ENCODE measurements at regions not wholly inside any gene's neighbourhood (a gene's known extent, or its start where the extent isn't known, plus 50 kb on each side); places are given as distances from the start of the nearest gene placed in this dataset.

DNA sequence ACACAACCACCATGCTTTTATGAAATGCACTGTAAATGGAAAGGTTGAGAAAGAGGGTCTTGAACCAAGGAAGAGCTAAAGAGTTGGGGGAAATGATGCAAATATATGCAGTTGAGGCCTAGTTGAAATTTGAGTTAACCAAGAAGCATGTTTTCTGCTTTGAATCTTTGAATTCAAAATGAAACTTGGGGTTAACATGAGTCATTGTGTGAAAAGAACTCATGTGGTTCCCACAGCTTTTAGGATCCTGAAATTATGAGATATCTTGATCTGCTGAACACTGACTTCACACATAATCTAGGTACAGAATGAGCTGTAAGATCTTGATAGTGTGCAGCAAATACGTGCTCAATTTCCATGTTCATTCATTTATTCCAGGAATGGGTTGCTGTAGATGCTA is 422.9 kb upstream of the TRIB2 start:
- DNase-seq (ENCODE audit: low spot score in 2 of 2) (no peak), FAIRE-seq (no peak)

GRCh38 chr2:12295856-12296519 is 420.7 kb upstream of the TRIB2 start:
- no peak for FAIRE-seq
- no peak for DNase-seq (ENCODE audit: low spot score in 2 of 2)

DNA sequence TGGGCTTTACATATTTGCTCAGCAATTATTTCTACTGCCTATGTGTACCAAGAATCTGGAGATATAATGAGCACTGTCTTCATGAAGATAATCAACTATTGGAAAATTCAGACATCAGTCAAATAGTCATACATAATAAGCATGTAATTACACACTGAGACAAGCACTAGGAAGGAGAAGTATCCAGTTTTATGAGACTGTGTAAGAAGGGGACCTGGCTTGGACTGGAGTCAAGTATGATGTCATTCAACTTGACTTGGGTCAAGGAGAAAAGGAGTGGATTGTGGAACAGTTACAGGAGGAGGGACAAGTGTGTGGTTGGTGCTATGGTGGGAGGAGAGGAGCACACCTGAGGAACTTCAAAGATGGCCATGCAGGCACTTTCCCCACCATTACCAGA is 419.8 kb upstream of the TRIB2 start:
- no peak for FAIRE-seq
- DNase-seq (ENCODE audit: low spot score in 2 of 2), result no peak

- no peak for FAIRE-seq
- no peak for DNase-seq (ENCODE audit: low spot score in 2 of 2)
These were observed 418.4 kb upstream of the TRIB2 start for GRCh38 chr2:12298352-12298751.

- no peak for FAIRE-seq
- no peak for DNase-seq (ENCODE audit: low spot score in 2 of 2)
These were observed 417.3 kb upstream of the TRIB2 start for GRCh38 chr2:12299431-12299830.

DNA sequence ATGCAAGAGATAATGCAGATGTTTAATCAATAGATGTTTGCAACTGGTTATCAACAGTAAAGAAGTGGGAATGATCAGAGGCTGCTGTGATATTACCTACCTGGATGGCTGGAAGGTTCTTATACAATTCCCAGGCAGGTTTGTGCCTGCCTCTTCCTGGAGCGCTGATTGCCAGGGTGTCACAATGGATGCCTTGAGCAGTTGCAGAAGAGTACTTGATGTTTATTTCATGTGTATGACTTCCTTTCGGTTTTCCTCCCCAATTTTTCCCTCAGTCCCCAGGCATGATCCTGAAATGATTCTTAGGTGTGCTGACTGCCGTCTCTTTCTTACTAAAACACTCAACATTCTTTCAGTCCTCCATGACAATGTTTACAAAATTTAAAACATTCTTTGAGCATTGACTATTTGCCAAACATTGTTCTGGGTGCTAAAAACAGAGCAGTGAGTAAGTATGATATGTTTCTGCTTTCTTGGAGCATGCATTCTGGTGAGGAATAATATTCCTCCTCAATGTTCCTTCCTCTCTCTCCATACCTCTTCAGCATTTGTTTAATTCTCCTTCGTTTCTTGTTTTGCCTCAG is 416.6 kb upstream of the TRIB2 start:
- no peak for FAIRE-seq
- no peak for DNase-seq (ENCODE audit: low spot score in 2 of 2)

DNA sequence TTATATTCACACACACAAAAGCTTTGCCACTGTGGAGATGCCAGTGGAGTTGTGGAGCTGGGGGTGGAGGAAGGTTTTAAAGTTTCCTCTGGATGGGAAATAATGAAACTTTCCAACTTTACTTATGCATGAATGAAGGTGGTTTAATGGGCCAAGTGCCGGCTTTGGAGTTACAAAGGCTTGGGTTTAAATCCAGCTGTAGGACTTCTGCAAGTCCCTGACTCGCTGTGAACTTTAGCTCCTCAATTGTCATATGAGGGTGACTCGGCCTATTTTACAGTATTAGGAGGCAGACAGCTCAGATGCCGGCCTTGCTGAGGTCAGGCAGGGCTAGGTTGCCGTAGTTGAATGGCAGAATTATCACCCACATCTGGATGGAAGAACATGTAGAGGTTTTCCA is 415.8 kb upstream of the TRIB2 start:
- FAIRE-seq, result no peak

GRCh38 chr2:12302140-12302539 is 414.6 kb upstream of the TRIB2 start:
- no peak for DNase-seq (ENCODE audit: low spot score in 2 of 2)
- no peak for FAIRE-seq

More for the DNA sequence above, 415.8 kb upstream of the TRIB2 start:
- DNase-seq (ENCODE audit: low spot score in 2 of 2), result no peak

DNA sequence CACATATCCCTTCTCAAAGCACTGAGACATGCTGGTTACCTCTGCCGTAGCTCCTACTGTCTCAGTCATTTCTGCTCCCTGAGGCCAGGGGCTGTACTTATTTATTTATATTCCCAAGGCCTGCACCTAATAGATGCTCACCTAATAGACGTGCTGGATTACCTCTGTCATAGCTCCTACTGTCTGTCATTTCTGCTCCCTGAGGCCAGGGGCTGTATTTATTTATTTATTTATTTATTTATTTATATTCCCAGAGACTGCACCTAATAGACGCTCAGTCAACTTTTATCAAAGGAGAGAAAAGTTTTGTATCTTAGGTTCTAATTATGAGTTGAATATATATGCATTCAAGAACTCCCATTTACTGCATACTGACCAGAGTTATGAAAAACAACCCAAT is 414.0 kb upstream of the TRIB2 start:
- FAIRE-seq (no peak), DNase-seq (ENCODE audit: low spot score in 2 of 2) (no peak)

- DNase-seq (ENCODE audit: low spot score in 2 of 2) (no peak), FAIRE-seq (no peak)
These were observed 413.3 kb upstream of the TRIB2 start for GRCh38 chr2:12303181-12304030.

DNA sequence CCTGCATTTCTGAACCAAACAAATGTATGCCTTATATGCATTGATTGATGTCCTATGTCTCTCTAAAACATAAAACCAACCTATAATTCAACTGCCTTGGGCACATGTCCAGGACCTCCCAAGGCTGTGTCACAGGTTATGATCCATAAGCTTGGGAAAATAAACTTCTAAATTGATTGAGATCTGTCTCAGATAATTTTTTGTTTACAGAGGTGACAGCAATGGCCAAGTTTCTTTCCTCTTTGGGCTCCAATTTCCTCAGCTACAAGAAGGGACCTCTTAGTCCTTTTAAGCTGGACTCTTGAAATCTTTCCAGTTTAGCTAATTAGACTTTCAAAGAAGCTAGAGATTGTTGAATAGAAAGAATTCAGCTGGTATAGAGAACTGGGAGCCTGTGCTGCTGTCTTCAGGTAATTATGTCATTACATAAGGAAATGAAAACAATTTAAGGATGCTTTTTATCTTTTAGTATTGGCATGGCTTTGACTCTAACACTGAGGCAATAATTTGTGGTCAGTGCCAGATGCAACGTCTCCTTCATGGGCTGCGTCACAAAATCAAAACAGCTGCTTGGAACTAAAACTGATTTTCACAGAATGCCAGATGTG is 412.1 kb upstream of the TRIB2 start:
- DNase-seq (ENCODE audit: low spot score in 2 of 2), result no peak
- FAIRE-seq, result no peak

DNA sequence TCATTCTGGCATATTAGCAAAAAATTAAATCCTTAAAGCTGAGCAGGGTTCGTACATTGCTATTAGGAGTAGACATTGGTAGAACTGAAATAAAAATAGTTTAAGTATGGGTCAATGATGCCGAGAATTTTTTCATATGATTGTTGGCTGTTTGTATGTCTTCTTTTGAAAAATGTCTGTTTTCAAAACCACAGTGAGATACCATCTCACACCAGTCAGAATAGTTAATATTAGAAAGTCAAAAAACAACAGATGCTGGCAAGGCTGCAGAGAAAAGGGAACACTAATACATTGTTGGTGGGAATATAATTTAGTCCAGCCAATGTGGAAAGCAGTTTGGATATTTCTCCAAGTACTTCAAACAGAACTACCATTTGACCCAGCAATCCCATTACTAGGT is 410.8 kb upstream of the TRIB2 start:
- DNase-seq (ENCODE audit: low spot score in 2 of 2) (no peak), FAIRE-seq (no peak)

DNA sequence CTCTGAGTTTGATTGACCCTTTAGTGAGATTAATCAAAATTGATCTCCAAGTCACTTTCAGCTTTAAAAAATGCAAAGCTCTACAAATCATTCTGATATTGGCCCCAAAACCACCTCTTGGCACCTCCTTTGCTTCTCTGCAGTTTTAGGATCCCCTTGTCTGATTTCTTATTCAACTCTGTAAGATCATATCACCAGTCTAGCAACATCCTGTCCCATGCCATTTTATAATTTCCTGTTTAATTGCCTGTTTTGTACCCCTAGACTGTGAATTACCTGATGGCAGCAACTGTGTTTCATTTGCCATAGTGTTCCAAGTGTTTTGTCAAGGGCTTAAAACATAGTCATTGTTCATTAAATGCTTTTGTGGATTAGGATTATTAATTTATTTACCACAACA is 406.3 kb upstream of the TRIB2 start:
- FAIRE-seq (no peak), DNase-seq (ENCODE audit: low spot score in 2 of 2) (no peak)

DNA sequence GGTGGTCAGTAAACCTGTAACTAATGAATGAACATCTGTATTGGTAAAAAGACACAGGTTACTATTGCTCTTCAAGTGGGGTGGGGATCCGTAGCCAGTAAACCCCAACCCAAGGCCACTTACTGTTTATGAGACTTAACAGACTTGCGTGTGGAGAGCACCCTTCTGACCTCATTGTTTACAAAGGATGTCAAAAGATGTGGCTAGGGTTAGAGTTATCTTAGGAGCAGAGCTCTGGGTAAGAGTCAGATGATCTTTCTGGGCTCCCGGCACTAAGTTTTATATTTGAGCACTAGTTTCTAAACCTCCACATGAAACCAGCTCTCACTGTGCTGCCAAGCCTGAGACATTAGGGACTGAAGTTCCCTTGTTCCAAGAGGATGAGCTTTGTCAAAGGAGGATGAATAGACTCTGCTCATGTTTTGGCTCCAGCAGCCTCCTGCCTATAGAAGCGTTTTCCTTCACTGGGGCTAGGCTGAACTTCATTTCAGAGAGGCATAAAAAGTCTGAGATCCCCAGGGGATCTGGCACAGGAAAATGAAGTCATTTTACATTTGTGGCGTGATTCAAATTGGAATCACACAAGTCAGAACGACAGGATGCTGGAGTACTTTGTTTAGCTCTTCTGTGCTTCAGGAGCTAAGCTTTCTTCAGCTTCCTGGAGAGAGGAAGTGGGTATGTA is 403.1 kb upstream of the TRIB2 start:
- no peak for FAIRE-seq
- DNase-seq (ENCODE audit: low spot score in 2 of 2), result no peak

- FAIRE-seq (no peak), DNase-seq (ENCODE audit: low spot score in 2 of 2) (no peak)
These were observed 402.5 kb upstream of the TRIB2 start for GRCh38 chr2:12314127-12314760.

- FAIRE-seq (no peak), DNase-seq (ENCODE audit: low spot score in 2 of 2) (no peak)
These were observed 401.5 kb upstream of the TRIB2 start for GRCh38 chr2:12315224-12315623.

DNA sequence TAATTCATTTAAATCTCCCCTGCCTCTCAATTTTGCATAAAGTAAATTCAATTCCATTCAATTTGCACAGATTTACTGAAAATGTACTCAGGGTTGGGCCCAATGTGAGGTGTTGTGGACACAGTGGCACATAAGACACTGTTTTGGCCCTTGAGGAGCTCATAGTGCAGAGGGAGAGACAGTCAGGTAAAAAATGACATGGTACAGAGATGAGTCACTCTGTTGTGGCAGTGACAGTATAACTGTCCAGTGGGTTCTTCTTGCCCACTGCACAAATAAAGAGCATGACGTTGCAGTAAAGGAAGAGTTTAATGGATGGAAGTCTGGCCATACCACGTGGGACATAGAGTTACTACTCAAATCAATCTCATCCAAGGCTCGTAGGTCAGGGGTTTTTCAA is 400.3 kb upstream of the TRIB2 start:
- no peak for DNase-seq (ENCODE audit: low spot score in 2 of 2)
- no peak for FAIRE-seq

GRCh38 chr2:12317286-12317685 is 399.4 kb upstream of the TRIB2 start:
- FAIRE-seq (no peak), DNase-seq (ENCODE audit: low spot score in 2 of 2) (no peak)

- DNase-seq (ENCODE audit: low spot score in 2 of 2) (no peak), FAIRE-seq (no peak)
These were observed 398.8 kb upstream of the TRIB2 start for GRCh38 chr2:12317814-12318426.

All from frontal cortex (tissue), 3 donors.